Cardiac muscle cell (in vitro differentiated cells and primary cell): ENCODE measurements at regions not wholly inside any gene's neighbourhood (a gene's known extent, or its start where the extent isn't known, plus 50 kb on each side); places are given as distances from the start of the nearest gene placed in this dataset.

ENCODE experiments used
- DNase-seq, 2 donors: peaks; one replicate each; pipeline versions ENCODE4 v3.0.0 to v3.0.0-alpha.2; 2010 to 2017; ENCODE audit warnings: low read depth in 1 of 2, low spot score in 1 of 2
- H3K27ac ChIP-seq: fragments of 200-600 bp; sonication (generic); 2 replicates; pipeline ENCODE4 v1.5.1; 2016
- H3K27me3 ChIP-seq: fragments of 200-600 bp; sonication (generic); 2 replicates; pipeline ENCODE4 v1.6.0; 2016; ENCODE audit warnings: control low read depth
- H3K36me3 ChIP-seq: fragments of 200-600 bp; sonication (generic); 2 replicates; pipeline ENCODE4 v1.5.1; 2016; ENCODE audit warnings: control low read depth
- H3K4me1 ChIP-seq: fragments of 200-600 bp; sonication (generic); 2 replicates; pipeline ENCODE4 v1.8.1; 2017; ENCODE audit warnings: low read depth, mild to moderate bottlenecking, mixed run types
- H3K4me3 ChIP-seq: fragments of 200-600 bp; sonication (generic); 2 replicates; pipeline ENCODE4 v1.5.1; 2016; ENCODE audit warnings: mild to moderate bottlenecking
- H3K9me3 ChIP-seq: fragments of 200-600 bp; sonication (generic); 2 replicates; pipeline ENCODE4 v1.5.1; 2017; ENCODE audit warnings: low read depth, mild to moderate bottlenecking, control low read depth
- TF ChIP-seq, protein P1 (sequence below): IDR thresholded peaks from 2 replicates; pipeline ENCODE4 v1.5.1; 2012; ENCODE audit warnings: low read depth, mild to moderate bottlenecking, low read length

DNA sequence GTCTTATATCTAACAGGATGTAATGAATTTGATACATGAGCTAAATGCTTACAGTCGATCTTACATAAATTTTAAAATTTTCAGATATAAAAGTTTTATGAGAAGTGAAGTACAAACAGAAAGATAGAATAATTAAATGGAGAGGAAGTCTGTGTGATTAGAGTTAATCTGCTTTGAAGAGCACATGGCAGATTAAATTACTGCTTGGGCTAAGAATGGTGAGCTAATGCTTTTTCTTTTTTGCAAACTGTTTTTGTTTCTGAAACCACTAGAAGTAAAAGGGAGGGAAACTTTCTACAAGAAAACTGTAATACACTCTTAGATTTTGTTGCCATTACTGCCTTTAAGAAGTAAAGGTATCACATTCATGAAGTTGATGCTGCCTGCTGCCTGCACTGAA is 96.3 kb upstream of the SPRY2 start:
- no peaks in the 10 kb centered on the region for H3K4me1 ChIP-seq
- H3K36me3 ChIP-seq: no peaks in the 10 kb centered on the region
- no peak overlapping the region for H3K4me3 ChIP-seq
- no peaks in the 10 kb centered on the region for H3K27me3 ChIP-seq
- DNase-seq: no peak
- H3K9me3 ChIP-seq: no peaks in the 10 kb centered on the region
- TF ChIP-seq, protein P1, sequence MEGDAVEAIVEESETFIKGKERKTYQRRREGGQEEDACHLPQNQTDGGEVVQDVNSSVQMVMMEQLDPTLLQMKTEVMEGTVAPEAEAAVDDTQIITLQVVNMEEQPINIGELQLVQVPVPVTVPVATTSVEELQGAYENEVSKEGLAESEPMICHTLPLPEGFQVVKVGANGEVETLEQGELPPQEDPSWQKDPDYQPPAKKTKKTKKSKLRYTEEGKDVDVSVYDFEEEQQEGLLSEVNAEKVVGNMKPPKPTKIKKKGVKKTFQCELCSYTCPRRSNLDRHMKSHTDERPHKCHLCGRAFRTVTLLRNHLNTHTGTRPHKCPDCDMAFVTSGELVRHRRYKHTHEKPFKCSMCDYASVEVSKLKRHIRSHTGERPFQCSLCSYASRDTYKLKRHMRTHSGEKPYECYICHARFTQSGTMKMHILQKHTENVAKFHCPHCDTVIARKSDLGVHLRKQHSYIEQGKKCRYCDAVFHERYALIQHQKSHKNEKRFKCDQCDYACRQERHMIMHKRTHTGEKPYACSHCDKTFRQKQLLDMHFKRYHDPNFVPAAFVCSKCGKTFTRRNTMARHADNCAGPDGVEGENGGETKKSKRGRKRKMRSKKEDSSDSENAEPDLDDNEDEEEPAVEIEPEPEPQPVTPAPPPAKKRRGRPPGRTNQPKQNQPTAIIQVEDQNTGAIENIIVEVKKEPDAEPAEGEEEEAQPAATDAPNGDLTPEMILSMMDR: no peak
- no peak overlapping the region for H3K27ac ChIP-seq

DNA sequence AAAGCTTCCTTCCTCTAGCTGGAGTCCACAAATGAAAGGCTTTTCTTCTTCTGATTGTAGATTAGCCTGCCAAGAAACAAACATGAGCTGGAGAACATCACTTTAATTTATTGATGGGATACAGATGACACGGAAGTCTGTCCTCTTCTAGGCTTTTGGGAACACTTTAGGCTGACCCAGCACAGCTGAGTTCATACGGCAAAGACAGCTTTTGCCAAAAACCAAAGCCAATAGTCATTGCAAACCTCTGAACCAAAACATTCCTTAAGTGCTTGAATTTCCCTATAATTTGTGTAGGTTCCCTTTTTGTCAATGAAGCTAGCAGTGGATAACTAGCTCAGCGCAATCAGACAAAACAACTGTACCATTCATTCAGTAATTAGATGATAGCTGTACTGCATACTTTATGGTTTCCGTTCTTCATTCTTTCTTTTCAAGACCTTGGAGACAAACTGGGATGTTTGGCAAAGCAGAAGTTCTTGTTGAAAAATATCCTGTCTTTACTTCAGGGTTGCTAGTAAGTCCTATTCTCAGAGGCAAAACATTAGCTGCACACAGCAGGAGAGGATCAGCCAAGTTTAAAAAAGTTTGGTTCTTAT is 95.7 kb upstream of the SPRY2 start:
- no peaks in the 10 kb centered on the region for H3K4me1 ChIP-seq
- H3K9me3 ChIP-seq: no peaks in the 10 kb centered on the region
- TF ChIP-seq, protein P1: no peak
- peak in 1 of 2 donors; percentile 82 for DNase-seq
- no peak overlapping the region for H3K4me3 ChIP-seq
- no peaks in the 10 kb centered on the region for H3K36me3 ChIP-seq
- no peak overlapping the region for H3K27ac ChIP-seq
- H3K27me3 ChIP-seq: no peaks in the 10 kb centered on the region

DNA sequence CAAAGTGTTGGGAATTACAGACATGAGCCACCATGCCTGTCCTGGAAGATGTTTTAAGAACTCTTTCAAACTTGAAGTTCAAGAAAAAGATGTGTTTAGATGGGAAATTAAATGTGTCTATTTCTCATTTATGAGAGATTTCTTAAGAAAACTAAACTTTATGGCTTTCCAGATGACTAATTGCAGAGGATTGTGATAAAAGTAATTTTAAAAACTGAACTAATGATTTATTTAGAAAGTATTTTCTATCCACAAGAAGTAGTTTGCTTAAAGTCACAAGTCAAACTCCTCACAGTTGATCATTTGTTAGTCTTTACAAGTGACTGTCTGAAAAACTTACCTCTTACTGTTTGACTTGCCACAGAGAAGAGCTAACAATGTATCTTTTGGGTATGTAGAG is 89.6 kb upstream of the SPRY2 start:
- H3K4me1 ChIP-seq: no peaks in the 10 kb centered on the region
- H3K4me3 ChIP-seq: no peak overlapping the region
- H3K27me3 ChIP-seq: no peaks in the 10 kb centered on the region
- no peaks in the 10 kb centered on the region for H3K9me3 ChIP-seq
- DNase-seq: no peak
- H3K27ac ChIP-seq: no peak overlapping the region
- TF ChIP-seq, protein P1: no peak
- H3K36me3 ChIP-seq: no peaks in the 10 kb centered on the region

DNA sequence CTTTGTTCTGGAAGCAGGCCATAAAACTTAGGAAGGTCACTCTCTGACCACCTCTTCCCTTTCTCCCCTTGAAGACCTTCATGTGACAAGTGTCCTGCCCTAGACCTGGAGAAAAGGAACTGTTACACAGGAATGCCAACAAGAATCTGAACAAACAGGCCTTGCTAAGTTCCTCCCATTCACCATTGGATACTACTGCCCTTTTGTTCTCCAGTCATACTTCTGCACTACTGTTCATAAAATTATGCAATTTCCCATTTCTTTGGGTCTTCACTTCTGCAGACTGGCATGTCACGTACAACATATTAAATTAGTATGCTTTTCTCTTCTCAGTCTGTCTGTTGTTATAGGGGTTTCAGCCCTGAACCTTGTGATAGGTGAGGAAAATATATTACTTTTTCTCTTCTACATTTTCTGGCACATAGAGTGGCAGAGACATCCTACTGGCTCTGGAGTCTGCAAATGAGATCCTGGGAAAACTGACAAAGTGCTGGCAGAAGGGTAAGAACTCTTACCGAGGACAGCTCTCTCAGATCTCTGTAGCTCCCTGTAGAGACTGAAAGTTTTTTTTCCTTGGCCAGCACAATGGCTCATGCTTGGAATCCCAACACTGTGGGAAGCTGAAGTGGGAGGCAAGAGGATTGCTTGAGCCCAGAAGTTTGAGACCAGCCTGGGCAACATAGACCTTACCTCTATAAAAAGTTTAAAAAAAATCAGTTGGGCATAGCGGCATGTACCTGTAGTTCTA is 87.6 kb upstream of the SPRY2 start:
- no peak for DNase-seq
- H3K4me3 ChIP-seq: no peak overlapping the region
- H3K4me1 ChIP-seq: no peaks in the 10 kb centered on the region
- H3K9me3 ChIP-seq: no peaks in the 10 kb centered on the region
- H3K27me3 ChIP-seq: no peaks in the 10 kb centered on the region
- TF ChIP-seq, protein P1: no peak
- H3K27ac ChIP-seq: no peak overlapping the region
- H3K36me3 ChIP-seq: no peaks in the 10 kb centered on the region

DNA sequence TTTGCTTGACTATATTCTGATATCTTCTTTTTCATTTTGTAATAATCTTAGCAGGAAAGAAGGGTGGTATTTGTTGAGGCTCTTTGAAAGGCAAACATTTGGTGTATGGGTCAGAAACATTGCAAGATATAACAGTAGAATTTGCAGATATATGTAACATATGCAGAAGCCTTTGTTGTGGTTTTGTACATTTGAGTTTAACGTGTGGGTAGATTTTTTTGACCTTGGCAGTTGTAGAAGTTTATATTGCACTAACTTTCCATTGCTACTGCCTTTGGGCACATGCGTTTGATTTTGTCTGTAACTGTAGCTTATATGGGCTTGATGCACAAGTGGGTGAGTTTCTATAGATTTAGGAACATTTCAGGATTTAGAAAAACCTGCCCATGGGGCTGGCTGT is 78.5 kb upstream of the SPRY2 start:
- no peak for DNase-seq
- Histone ChIP-seq H3K27me3 (no peaks in the 10 kb centered on the region), H3K27ac (no peak overlapping the region), H3K4me1 (peaks cover 15% of the 10 kb centered on the region), H3K36me3 (no peaks in the 10 kb centered on the region), H3K4me3 (no peak overlapping the region), H3K9me3 (no peaks in the 10 kb centered on the region)
- TF ChIP-seq, protein P1: no peak
